HEK293 (cell line): ENCODE measurements at regions not wholly inside any gene's neighbourhood (a gene's known extent, or its start where the extent isn't known, plus 50 kb on each side); places are given as distances from the start of the nearest gene placed in this dataset.

Experiments used
- CTCF ChIP-seq: fragments of 450-650 bp; formaldehyde crosslinking; IDR thresholded peaks from 2 replicates; pipeline ENCODE4 v1.5.1; 2016; ENCODE audit warnings: missing biosample characterization, missing genetic modification characterization
- GFI1B ChIP-seq: fragments of 450-650 bp; formaldehyde crosslinking; IDR thresholded peaks from 2 replicates; pipeline ENCODE4 v1.5.1; 2016; ENCODE audit warnings: missing biosample characterization, missing genetic modification characterization
- MZF1 ChIP-seq: fragments of 450-650 bp; formaldehyde crosslinking; IDR thresholded peaks from 2 replicates; pipeline ENCODE4 v1.5.1; 2017; ENCODE audit warnings: missing biosample characterization, missing genetic modification characterization, borderline replicate concordance
- ZBTB1 ChIP-seq: fragments of 450-650 bp; formaldehyde crosslinking; IDR thresholded peaks from 2 replicates; pipeline ENCODE4 v1.5.1; 2016; ENCODE audit warnings: missing biosample characterization, missing genetic modification characterization
- ZBTB7A ChIP-seq: fragments of 450-650 bp; formaldehyde crosslinking; IDR thresholded peaks from 2 replicates; pipeline ENCODE4 v1.5.1; 2016; ENCODE audit warnings: low read depth, missing biosample characterization, missing genetic modification characterization
- ZNF473 ChIP-seq: fragments of 450-650 bp; formaldehyde crosslinking; IDR thresholded peaks from 2 replicates; pipeline ENCODE4 v1.5.1; 2017; ENCODE audit warnings: missing biosample characterization, missing genetic modification characterization
- ZNF513 ChIP-seq: fragments of 450-650 bp; IDR thresholded peaks from 2 replicates; pipeline ENCODE4 v1.5.1; 2018; ENCODE audit warnings: missing biosample characterization, missing genetic modification characterization
- ZNF549 ChIP-seq: fragments of 450-650 bp; IDR thresholded peaks from 2 replicates; pipeline ENCODE4 v1.5.1; 2018; ENCODE audit warnings: missing biosample characterization, missing genetic modification characterization, mild to moderate bottlenecking, inconsistent platforms, moderate library complexity
- ZNF704 ChIP-seq: fragments of 450-650 bp; formaldehyde crosslinking; IDR thresholded peaks from 2 replicates; pipeline ENCODE4 v1.5.1; 2016; ENCODE audit warnings: missing biosample characterization, missing genetic modification characterization

- TF ChIP-seq ZNF513 (tag by site-specific recombination) = no peak
- TF ChIP-seq ZNF704 (tag by site-specific recombination) = no peak
- no peak for TF ChIP-seq CTCF (tag by site-specific recombination)
- no peak for TF ChIP-seq ZBTB7A
- TF ChIP-seq ZNF473 (tag by site-specific recombination) = no peak
- TF ChIP-seq MZF1 (tag by site-specific recombination) = no peak
- TF ChIP-seq ZNF549 = no peak
- TF ChIP-seq GFI1B (tag by site-specific recombination) = no peak
- no peak for TF ChIP-seq ZBTB1 (tag by site-specific recombination)
These were observed 582.6 kb downstream of the NR2F1-AS1 start for GRCh38 chr5:92998456-92998855.
